GM21576 (cell line): ENCODE measurements at regions not wholly inside any gene's neighbourhood (a gene's known extent, or its start where the extent isn't known, plus 50 kb on each side); places are given as distances from the start of the nearest gene placed in this dataset.
"Not testable (repeated sequence)": the region's sequence is repeated elsewhere in the genome, so short reads cannot be mapped to it uniquely, and the experiment has no call there.

Experiments
- ATAC-seq: cut with Tn5 transposase; IDR thresholded peaks from one replicate; pipeline ENCODE4 v1.9.1; 2021; ENCODE audit warnings: mild to moderate bottlenecking, moderate library complexity; ENCODE audit not compliant: unreplicated experiment

DNA sequence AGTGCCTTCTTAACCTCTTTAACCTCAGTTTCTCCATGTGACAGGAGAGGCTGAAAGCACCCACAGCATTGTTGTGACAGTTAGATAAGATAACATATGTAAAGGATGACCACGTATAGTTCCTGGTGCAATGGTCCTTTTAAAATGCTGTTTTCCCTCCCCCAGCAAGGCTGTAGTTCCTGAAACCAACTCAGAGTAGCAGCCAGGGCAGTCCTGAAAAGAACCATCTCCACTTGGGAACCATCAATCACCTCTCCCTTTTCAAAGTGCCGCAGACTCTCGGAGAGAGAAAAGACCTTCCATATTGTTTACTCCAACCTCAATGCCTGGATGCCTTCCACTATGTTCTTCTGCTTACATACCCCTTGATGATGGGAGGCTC, 158.8 kb downstream of the DDX1 start:
- ATAC-seq: no peak

- no peak for ATAC-seq
Observed at GRCh38 chr2:15750822-15751329, 159.2 kb downstream of the DDX1 start.

DNA sequence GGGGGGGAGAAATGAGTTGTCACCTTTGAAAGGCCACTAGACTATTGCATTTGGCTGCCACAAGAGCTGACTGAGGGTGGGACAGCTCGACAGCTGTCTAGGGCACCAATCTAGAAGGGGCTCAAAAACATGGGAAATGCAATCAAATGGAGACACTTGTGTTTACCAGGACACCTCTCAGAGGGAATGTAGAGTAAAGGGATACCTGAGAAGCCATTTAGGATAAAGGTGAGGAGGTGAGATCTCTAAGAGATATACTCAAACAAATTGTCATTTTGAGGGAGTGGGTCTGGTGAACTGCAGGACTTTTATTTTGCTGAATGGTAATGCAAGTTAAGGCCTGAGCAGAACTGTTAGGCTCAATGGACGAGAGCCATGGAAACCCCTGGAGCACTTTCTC, 159.8 kb downstream of the DDX1 start:
- ATAC-seq: no peak

DNA sequence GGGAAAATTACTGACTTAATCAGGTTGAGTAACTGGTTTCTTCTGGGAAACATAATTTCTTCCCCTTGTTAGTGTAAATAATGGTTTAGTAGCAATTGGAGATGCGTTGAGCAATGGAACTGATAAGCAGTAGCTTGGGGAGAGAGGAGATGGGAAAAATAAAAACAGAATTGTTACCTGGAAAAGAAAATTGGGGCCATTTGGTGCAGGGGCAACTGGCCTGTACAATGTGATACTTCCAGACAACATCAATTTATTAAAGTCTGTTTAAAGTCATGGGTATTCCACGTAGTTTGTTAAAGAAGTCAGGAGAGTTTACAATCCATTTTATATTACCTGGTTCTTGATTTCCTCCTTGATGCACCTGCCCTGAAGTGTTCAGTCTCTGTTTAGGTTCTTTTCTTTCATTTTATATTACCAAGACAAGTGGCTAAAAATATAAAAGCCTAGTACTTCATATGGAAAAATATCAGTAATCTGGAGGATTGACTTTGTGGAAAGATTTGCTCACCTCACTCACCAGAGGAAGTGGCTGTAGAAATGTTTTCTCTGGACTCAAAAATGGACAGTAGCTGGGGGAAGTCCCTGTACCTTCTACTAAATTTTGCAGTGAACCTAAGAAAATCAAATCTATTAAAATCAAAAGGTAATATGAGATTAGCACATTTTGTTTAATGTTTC, 161.0 kb downstream of the DDX1 start:
- no peak for ATAC-seq

DNA sequence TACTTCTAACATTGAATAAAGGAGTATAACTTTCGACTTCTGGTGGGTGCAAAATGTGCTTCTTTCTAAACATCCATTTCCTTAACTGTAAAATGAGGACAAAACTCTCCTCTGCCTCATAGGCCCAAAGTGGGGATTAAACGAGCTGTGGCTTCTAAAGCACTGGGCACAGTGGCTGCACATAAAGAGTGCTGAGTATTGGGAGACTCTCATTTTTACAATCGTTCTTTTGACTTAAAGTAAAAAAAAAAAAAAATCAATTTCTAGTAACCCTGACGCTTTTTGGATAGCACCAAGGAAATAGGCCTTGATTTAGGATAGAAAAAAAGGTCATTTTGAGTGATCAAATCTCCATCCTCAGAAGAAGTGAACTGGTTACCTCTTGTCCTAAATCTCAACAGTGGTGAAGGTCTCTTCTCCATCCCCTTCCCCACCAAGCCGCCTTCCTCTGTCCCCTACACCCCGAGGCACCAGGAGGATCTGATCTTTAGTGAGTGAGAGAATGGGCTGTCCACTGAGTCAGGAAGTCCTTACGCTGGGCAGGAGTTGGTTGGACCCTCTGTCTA, 161.6 kb downstream of the DDX1 start:
- no peak for ATAC-seq

DNA sequence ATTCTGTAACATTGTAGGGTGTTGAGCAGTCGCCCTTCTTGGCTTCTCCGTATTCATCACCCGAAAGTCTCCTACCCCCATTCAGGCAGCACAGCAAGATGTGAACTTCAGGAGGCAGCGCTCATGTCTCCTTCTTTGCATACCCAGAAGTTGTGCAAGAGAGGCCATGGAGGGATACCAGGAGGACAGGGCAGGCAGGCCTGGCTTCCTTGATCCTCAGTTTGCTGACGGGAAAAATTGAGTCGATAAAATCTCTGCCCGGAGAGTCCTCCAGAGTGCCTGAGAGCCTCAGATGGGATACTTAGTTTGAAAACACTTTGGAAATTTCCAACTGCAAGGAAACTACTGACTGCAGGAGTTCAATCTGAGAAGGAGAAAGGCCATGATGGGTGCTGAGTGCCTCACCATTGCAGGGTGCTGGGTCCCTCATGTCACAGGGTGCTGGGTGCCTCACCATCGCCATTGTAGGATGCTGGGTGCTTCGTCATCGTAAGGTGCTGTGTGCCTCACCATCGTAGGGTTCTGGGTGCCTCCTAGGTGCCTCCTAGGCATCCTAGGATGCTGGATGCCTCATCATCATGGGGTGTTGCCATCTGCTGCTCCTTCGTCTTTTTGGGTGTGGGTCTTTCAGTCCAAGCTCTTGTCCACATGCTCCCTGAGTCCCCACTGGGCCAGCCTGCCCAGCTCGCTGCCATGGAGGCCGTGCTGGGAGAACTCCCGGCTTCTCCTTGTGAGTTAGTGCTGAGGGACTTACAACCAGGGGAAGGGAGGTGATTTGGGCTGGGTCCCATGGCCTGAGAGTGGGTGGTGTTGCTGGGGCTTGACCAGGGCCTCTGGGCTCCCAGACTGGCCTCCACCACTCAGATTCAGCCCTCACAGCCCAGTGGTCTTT, 162.4 kb downstream of the DDX1 start:
- no peak for ATAC-seq

GRCh38 chr2:15754703-15755099, 163.0 kb downstream of the DDX1 start:
- no peak for ATAC-seq

GRCh38 chr2:15755528-15755927, 163.9 kb downstream of the DDX1 start:
- ATAC-seq: no peak

GRCh38 chr2:15756011-15756550, 164.4 kb downstream of the DDX1 start:
- ATAC-seq: no peak

- ATAC-seq: no peak
Observed at GRCh38 chr2:15756882-15757819, 165.5 kb downstream of the DDX1 start.

DNA sequence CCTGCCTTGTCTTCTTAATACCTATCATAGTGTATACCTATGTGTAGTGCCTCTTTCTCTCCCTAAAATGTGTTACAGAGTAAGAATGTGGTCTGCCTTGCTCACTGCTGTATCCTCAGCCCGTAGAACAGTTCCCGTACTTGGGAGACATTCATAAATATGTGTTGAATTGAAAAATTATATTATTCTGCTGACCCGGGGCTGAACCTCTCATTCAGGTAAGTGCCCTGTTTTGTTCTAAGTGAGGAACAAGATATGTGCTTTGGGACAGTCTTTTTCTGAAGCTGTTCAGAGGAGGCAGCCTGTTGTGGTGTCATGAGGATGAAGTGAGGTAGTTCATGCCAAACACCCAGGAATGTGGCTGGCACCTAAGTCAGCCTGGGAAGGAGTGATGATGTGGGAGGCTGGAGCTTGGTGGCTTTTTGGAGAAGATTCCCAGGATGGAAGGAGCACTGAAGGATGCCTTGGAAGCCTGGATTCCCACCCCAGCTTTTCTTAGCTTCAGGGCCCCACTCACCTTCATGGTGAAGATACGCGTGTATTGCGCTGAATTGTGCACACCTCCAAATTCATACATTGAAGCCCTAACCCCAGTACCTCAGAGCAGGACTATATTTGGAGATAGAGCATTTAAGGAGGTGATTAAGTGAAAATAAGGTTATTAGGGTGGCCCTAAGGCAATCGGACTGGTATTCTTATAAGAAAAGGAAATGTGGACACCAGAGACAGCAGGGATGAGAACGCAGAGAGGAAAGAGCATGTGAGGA, 166.3 kb downstream of the DDX1 start:
- ATAC-seq: no peak

- no peak for ATAC-seq
Observed at GRCh38 chr2:15758848-15759247, 167.2 kb downstream of the DDX1 start.

GRCh38 chr2:15759385-15759784, 167.7 kb downstream of the DDX1 start:
- ATAC-seq: no peak

DNA sequence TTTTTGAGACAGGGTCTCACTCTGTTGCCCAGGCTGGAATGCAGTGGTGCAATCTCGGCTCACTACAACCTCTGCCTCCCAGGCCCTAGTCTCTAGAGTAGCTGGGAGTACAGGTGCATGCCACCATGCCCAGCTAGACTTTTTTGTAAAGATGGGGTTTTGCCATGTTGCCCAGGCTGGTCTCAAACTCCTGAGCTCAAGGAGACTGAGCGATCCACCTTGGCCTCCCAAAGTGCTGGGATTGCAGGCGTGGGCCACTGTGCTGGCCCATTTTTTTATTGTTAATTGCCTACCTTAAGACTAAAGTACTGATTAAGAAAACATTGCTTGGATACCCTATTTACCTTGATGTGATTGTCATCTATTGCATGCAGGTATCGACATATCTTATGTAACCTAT, 168.1 kb downstream of the DDX1 start:
- ATAC-seq: not testable (repeated sequence)

GRCh38 chr2:15760232-15760910, 168.7 kb downstream of the DDX1 start:
- ATAC-seq: no peak

DNA sequence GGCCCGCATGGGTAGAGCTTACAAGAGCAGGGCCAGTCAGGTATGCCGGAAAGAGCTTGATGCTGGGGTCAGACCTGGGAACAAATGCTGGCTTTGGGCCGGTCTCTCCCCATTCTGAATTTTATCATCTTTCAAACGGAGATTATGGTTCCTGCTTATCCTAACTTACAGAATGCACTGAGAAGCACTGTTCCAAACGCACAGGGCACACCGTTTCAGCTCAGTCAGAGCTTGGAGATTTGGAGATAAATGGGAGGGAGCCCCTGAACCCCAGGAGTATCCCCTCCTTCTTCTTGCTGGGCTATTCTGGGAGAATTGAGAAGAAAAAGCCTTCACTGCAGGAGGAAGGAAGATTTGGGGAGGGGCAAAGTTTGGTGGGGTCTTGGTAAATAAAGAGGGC, 169.4 kb downstream of the DDX1 start:
- no peak for ATAC-seq

DNA sequence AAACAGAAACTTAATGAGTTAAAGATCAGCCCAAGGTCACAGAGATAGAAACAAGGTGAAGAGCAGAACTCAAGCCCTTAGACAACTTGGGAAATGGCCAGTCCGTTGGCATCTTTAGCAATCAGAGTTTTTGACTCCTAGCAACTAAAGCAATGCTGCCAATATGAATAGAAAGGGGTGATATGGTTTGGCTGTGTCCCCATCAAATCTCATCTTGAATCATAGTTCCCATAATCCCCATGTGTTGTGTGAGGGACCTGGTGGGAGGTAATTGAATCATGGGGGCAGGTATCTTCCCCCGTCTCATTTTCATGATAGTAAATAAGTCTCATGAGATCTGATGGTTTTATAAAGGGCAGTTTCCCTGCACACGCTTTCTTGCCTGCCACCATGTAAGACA, 170.2 kb downstream of the DDX1 start:
- ATAC-seq: no peak

DNA sequence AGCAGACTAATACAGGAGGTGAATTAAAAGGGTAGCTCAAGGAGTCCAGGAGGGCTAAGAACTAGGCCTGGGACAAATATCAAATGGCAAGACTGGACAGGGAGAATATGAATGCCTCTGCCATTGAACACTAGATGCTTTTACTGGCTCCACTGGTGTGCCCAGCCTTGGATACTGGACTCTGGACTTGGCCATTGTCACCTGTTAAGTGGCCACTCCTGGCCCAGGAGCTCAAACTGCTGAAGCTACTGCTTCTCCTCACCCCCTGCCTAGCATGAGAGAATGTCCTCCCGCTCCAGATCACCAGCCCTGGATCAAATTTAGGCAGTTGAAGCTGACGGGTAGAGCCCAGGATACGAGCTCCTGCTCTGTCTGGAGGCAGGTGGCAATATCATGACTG, 170.8 kb downstream of the DDX1 start:
- no peak for ATAC-seq
